Aorta (tissue), 5 donors: ENCODE measurements at regions not wholly inside any gene's neighbourhood (a gene's known extent, or its start where the extent isn't known, plus 50 kb on each side); places are given as distances from the start of the nearest gene placed in this dataset.

Experiments used
- ATAC-seq: fragments of 200-7000 bp; cut with Tn5 transposase; one replicate; pipeline ENCODE4 v1.9.1; 2022; ENCODE audit warnings: moderate library complexity; ENCODE audit not compliant: low FRiP score
- DNase-seq, 2 donors: peaks; one replicate each; pipeline ENCODE4 v3.0.0-alpha.2; 2020
- H3K27ac ChIP-seq, 2 donors: one replicate each; pipeline ENCODE4 v1.5.1; 2013; ENCODE audit warnings: low read length in 2 of 2, mild to moderate bottlenecking in 2 of 2, moderate library complexity in 2 of 2, control low read depth in 1 of 2, inconsistent platforms in 1 of 2, low read depth in 1 of 2
- H3K27me3 ChIP-seq, 2 donors: one replicate each; pipeline ENCODE4 v1.6.1; 2013; ENCODE audit warnings: control low read depth in 1 of 2, low read length in 1 of 2, mild to moderate bottlenecking in 1 of 2, moderate library complexity in 1 of 2; ENCODE audit not compliant: insufficient read depth in 2 of 2, control insufficient read depth in 1 of 2
- H3K36me3 ChIP-seq, 2 donors: one replicate each; pipeline ENCODE4 v1.6.1; 2013; ENCODE audit warnings: control low read depth in 1 of 2, low read length in 1 of 2, mild to moderate bottlenecking in 1 of 2; ENCODE audit not compliant: insufficient read depth in 2 of 2, control insufficient read depth in 1 of 2
- H3K4me1 ChIP-seq, 2 donors: one replicate each; pipeline ENCODE4 v1.6.1; 2013; ENCODE audit warnings: low read length in 2 of 2, control low read depth in 1 of 2, mild to moderate bottlenecking in 1 of 2, moderate library complexity in 1 of 2; ENCODE audit not compliant: insufficient read depth in 2 of 2, control insufficient read depth in 1 of 2
- H3K4me3 ChIP-seq, 2 donors: one replicate each; pipeline ENCODE4 v1.5.1; 2013; ENCODE audit warnings: low read length in 2 of 2, control low read depth in 1 of 2, mild to moderate bottlenecking in 1 of 2
- H3K9me3 ChIP-seq: one replicate; pipeline ENCODE4 v1.6.1; 2013; ENCODE audit warnings: mild to moderate bottlenecking, low read length; ENCODE audit not compliant: control insufficient read depth
- WGBS, 2 donors: extraction: QIAGEN DNeasy Blood & Tissue Kit; methylation state at CpG; one replicate each; pipeline ENCODE4 v1.1.7; 2013; 5-methylcytosine and 5-hydroxymethylcytosine counted together
- intact Hi-C, 2 donors: fragments of 100-400 bp; cut with DNase I; formaldehyde crosslinking; loops; one replicate each; pipeline versions ENCODE4 v1.14.2 to v1.15.0; 2022
- donor health status: healthy with polysubstance abuse.
- donor health status: Bipolar disorder and iron deficiency.
- donor health status: DM: no; HTN: no; CAD: no.
- donor health status: DM: no; HTN: no; CAD: no.
- donor health status: DM: yes; HTN: yes; CAD: no.

DNA sequence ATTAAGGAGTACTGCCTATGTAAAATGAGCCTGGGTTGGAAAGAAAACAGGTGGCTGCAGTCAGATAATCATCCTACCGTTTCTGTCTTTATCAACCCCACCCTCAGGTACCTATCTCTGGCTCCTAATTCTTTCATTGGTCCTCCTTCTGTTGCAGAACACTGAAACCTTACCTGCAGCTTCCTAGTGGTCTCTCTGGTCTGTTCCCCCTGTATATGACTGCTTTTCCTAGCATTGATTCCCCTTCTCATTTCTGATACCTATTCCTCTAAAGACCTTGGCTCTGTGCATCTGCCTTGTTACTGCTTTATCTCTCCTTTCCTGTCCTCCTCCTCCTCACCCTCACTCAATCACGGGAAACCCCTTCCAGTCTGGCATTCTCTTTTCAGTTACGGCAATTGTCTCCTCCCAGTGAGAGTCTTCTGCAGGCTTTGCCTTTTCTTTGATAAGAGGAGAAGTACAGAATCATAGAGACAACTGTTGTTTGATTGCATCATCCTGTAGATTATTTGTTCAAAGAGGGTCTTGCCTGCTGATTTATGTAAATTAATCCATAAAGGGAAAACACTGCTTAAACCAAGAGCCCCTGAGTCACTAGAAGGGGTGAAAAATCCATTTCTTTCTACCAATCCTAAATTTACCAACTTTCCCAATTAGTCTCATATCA is 301.2 kb downstream of the AASDHPPT start:
- no peaks in the 10 kb centered on the region for H3K4me1 ChIP-seq
- ATAC-seq (no peak), DNase-seq (no peak)
- H3K36me3 ChIP-seq, result no peaks in the 10 kb centered on the region
- no peak overlapping the region for H3K27ac ChIP-seq
- H3K9me3 ChIP-seq, result no peaks in the 10 kb centered on the region
- H3K27me3 ChIP-seq, result no peaks in the 10 kb centered on the region
- intact Hi-C loops, result no loop called here
- 77 to 83% methylated on average over 3 of the region's 3 CpGs for WGBS, 2 donors
- no peak overlapping the region for H3K4me3 ChIP-seq

DNA sequence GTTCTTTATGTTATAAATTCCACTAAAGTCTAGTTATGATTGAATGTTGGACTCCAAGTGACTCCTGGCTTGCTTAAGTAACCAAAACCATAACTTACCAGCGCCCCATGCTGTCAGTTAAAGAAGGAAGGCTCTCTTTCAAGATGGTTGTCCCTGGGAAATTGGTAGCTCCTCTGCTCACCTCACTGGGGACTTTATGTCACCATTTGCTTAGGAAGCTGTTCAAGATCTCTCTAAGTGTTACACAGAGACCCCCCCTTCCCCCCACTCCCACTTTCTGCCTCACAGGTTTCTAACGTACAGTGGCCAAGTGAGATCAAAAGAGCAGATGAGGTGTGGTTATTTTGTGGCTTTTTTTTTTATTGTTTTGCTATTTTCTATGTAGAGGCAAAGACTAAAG is 301.8 kb downstream of the AASDHPPT start:
- H3K36me3 ChIP-seq, result no peaks in the 10 kb centered on the region
- H3K4me3 ChIP-seq, result no peak overlapping the region
- H3K27me3 ChIP-seq, result no peaks in the 10 kb centered on the region
- WGBS, 2 donors, result 85 to 93% methylated on average over 2 of the region's 2 CpGs
- no peaks in the 10 kb centered on the region for H3K9me3 ChIP-seq
- H3K27ac ChIP-seq, result no peak overlapping the region
- intact Hi-C loops, result no loop called here
- no peak for DNase-seq
- H3K4me1 ChIP-seq, result no peaks in the 10 kb centered on the region
- no peak for ATAC-seq

DNA sequence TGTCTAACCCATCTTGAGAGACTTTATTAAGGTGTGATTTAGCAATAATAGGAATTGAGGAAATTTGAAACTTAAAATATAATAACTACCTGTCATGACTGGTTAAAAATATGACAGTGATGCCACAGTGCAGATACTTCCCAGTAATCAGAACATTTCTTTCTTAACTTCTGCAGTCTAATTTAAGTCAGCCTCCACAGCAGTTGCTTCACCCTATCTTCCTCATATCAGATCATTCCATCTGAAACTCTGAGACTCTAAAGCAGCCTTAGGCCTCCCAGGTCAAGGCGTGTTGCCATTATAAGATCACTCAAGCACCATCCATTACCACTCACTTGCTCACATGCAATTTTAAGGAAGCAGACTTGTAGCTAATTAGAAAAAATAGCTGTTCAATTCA is 302.2 kb downstream of the AASDHPPT start:
- 80 to 85% methylated on average over 1 of the region's 1 CpG for WGBS, 2 donors
- Histone ChIP-seq H3K4me3 (no peak overlapping the region), H3K9me3 (no peaks in the 10 kb centered on the region), H3K27me3 (no peaks in the 10 kb centered on the region), H3K4me1 (no peaks in the 10 kb centered on the region), H3K27ac (no peak overlapping the region), H3K36me3 (no peaks in the 10 kb centered on the region)
- DNase-seq, result no peak
- intact Hi-C loops, result no loop called here
- ATAC-seq, result no peak

DNA sequence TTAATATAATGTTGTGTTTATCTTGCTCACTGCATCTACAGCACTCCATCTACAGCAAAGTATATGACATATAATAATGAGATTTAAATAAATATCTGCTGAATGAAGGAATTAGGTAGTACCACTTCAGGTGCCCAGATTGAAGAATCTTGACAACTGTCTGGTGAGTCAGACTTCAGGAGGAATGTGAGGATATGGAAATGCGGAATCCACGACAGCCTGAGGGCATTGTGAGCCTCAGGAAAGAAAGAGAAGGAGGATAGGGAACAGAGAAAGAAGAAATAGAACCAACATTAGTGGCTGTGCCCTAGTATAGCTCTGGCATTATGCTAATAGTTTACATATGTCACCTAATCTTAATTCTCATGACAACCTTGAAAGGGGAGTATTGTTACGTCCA is 304.4 kb downstream of the AASDHPPT start:
- intact Hi-C loops, result no loop called here
- DNase-seq (no peak), ATAC-seq (no peak)
- Histone ChIP-seq H3K9me3 (no peaks in the 10 kb centered on the region), H3K4me1 (no peaks in the 10 kb centered on the region), H3K4me3 (no peak overlapping the region), H3K27ac (no peak overlapping the region), H3K36me3 (no peaks in the 10 kb centered on the region), H3K27me3 (no peaks in the 10 kb centered on the region)
- WGBS, 2 donors, result 93 to 94% methylated on average over 3 of the region's 3 CpGs

DNA sequence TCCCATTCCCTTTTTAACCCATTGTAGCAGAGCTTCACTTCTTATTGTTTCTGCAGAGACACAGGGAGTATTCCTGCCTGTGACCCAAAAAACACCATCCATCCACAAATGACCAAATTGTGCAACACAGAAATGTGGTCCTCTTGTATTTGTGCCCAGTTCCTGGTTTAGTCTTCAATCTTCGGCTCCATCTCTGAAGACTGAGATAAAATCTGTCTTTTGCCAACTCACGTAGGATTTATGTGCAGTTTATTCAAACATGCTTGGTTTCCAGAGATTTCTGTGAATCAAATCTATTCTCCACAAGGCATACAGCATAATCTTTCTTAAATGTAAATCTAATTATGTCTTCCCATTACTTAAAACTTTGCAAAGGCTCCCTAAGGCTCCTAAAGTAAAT is 307.0 kb downstream of the AASDHPPT start:
- ATAC-seq (no peak), DNase-seq (no peak)
- Histone ChIP-seq H3K9me3 (no peaks in the 10 kb centered on the region), H3K27me3 (no peaks in the 10 kb centered on the region), H3K4me3 (no peak overlapping the region), H3K4me1 (no peaks in the 10 kb centered on the region), H3K36me3 (no peaks in the 10 kb centered on the region), H3K27ac (no peak overlapping the region)
- intact Hi-C loops, result no loop called here
- 41 to 53% methylated on average over 2 of the region's 2 CpGs for WGBS, 2 donors

DNA sequence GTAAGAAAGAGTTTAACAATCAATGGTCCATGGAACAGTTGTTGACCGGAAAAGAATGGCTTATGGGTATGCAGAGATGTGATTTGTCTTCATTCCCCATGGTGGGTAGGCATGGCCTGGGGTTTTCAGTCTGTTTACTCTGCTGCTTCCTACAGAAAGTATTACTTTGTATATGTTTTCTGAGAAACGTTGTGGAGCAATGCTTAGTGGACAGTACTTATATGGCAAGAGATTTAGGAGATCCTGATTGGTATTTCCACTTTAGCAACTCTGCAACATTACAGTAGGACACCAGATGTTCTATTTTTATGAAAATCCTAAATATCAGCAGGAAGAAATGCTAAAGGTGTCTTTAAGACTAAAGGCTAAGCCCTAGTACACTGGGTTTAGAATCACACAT is 309.1 kb downstream of the AASDHPPT start:
- H3K4me1 ChIP-seq, result peaks cover 0 to 2% of the 10 kb centered on the region in 2 donors
- intact Hi-C loops, result no loop called here
- no peak overlapping the region for H3K4me3 ChIP-seq
- 69 to 72% methylated on average over 2 of the region's 2 CpGs for WGBS, 2 donors
- no peaks in the 10 kb centered on the region for H3K36me3 ChIP-seq
- H3K27me3 ChIP-seq, result no peaks in the 10 kb centered on the region
- no peak overlapping the region for H3K27ac ChIP-seq
- DNase-seq (no peak), ATAC-seq (no peak)
- no peaks in the 10 kb centered on the region for H3K9me3 ChIP-seq

DNA sequence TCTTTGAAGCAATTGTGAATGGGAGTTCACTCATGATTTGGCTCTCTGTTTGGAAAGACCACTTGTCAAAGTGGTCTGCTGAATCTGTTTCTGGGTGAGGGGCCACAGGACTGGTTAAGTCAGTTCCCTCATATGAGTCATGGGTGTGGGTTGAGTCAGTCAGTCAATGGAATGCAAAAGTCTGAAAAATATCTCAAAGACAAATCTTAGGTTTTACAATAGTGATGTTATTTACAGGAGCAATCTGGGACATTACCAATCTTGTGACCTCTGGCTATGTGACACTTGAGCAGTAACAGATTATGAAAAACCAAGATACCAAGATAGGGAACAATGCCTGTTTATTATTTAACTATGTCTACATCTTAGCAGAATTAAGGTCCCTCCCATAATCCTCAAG is 311.6 kb downstream of the AASDHPPT start:
- DNase-seq, result no peak
- intact Hi-C loops, result no loop called here

DNA sequence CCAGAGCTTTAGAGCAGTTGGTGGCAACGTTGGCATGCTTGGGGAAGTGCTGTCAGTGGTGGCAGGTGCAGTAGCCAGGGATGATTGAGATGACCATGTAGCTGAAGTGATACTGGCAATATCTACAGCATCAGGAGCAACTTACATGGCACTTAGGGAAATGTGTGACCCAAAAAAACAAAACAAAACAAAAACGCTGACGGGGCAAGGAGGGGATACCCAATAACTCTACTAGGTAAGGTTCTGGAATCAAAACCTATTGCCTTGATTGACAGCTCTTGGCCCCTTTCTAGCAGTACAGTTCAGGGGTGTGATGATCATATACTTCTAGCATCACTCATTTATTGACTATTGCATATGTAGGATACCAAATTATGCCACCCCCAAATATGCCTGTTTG is 312.6 kb downstream of the AASDHPPT start:
- Histone ChIP-seq H3K36me3 (no peaks in the 10 kb centered on the region), H3K9me3 (no peaks in the 10 kb centered on the region), H3K27me3 (no peaks in the 10 kb centered on the region), H3K4me1 (peaks cover 0 to 2% of the 10 kb centered on the region in 2 donors), H3K27ac (no peak overlapping the region), H3K4me3 (no peak overlapping the region)
- 90 to 91% methylated on average over 3 of the region's 3 CpGs for WGBS, 2 donors
- DNase-seq, result no peak
- no peak for ATAC-seq
- intact Hi-C loops, result no loop called here

More for the DNA sequence above, 311.6 kb downstream of the AASDHPPT start:
- no peaks in the 10 kb centered on the region for H3K36me3 ChIP-seq
- ATAC-seq, result no peak
- no peak overlapping the region for H3K27ac ChIP-seq
- H3K27me3 ChIP-seq, result no peaks in the 10 kb centered on the region
- H3K9me3 ChIP-seq, result no peaks in the 10 kb centered on the region
- H3K4me1 ChIP-seq, result peaks cover 0 to 2% of the 10 kb centered on the region in 2 donors
- no peak overlapping the region for H3K4me3 ChIP-seq

DNA sequence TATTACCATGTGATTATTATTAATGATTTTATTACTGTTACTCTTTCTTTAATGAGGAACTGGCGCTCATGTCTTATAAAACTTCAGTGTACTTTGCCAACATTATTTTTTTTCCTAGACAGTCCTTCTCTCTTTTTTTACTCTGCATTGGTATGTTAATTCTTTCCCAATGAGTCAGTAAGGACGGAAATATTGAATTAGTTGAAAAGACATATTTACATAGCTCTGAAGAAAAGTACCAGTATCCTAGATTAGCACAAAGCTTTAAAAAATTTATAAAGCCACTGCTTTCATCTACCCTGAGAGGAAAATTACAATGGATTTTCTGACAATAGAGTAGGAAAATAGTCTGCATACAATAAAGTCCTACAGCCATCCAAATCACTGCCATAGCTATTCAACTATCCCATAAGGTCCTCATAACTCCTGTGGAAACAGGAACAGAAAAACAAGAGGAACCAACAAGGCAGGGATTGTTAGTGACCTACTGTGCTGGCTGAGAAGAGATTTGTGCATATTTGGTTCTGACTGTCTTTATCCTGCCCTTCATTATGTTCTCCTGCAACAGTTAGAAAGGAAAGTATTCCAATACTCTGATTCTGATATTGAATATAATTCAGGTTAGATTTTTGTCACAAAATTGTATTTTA is 314.4 kb downstream of the AASDHPPT start:
- Histone ChIP-seq H3K27me3 (no peaks in the 10 kb centered on the region), H3K27ac (no peak overlapping the region), H3K36me3 (no peaks in the 10 kb centered on the region), H3K9me3 (peaks cover 4% of the 10 kb centered on the region), H3K4me1 (peaks cover 0 to 2% of the 10 kb centered on the region in 2 donors), H3K4me3 (no peak overlapping the region)
- intact Hi-C loops, result no loop called here
- DNase-seq (no peak), ATAC-seq (no peak)
- WGBS, 2 donors, result 9 to 10% methylated on average over 2 of the region's 2 CpGs
